Natural killer cell treated with Interleukin-12 subunit alpha and Interleukin-12 subunit beta and Interleukin-15 and Interleukin-18, amount 100 ng/mL, for 72 hours (primary cell): ENCODE measurements at regions not wholly inside any gene's neighbourhood (a gene's known extent, or its start where the extent isn't known, plus 50 kb on each side); places are given as distances from the start of the nearest gene placed in this dataset.

ENCODE experiments used
- ATAC-seq, 2 donors: fragments of 150-1000 bp; cut with Tn5 transposase in 1 of 2; sonication (Bioruptor Pico), chemical (Tn5 transposase) in 1 of 2; 2 replicates each; pipeline ENCODE4 v1.10.0; 2021
- DNase-seq: peaks from one replicate; pipeline ENCODE4 v3.0.0; 2022; ENCODE audit warnings: low spot score
- H3K27ac Mint-ChIP-seq, 2 donors: 1 replicate in 1 of 2; 2 replicates in 1 of 2; pipeline ENCODE4 v1.8.0; 2022; ENCODE audit warnings: mixed read lengths in 2 of 2, mild to moderate bottlenecking in 1 of 2, moderate library complexity in 1 of 2
- H3K27me3 Mint-ChIP-seq, 2 donors: 1 replicate in 1 of 2; 2 replicates in 1 of 2; pipeline ENCODE4 v1.8.0; 2022; ENCODE audit warnings: mixed read lengths in 2 of 2
- H3K36me3 Mint-ChIP-seq: one replicate; pipeline ENCODE4 v1.8.0; 2022; ENCODE audit warnings: mixed read lengths
- H3K4me1 Mint-ChIP-seq, 2 donors: 1 replicate in 1 of 2; 2 replicates in 1 of 2; pipeline ENCODE4 v1.8.0; 2022; ENCODE audit warnings: low read depth in 2 of 2, mixed read lengths in 2 of 2, mild to moderate bottlenecking in 1 of 2
- H3K4me3 Mint-ChIP-seq: one replicate; pipeline ENCODE4 v1.8.0; 2022; ENCODE audit warnings: mixed read lengths
- H3K9me3 Mint-ChIP-seq: 2 replicates; pipeline ENCODE4 v1.8.0; 2022; ENCODE audit warnings: mixed read lengths

- Mint-ChIP-seq H3K36me3 (no peaks in the 10 kb centered on the region), H3K27me3 (no peaks in the 10 kb centered on the region), H3K4me3 (no peak overlapping the region), H3K27ac (no peak overlapping the region), H3K9me3 (peaks cover 11% of the 10 kb centered on the region), H3K4me1 (no peaks in the 10 kb centered on the region)
- DNase-seq (no peak), ATAC-seq (no peak)
Observed at GRCh38 chr18:68233018-68233417, 481.9 kb downstream of the TMX3 start.

- no peak for ATAC-seq
- DNase-seq, result no peak
- no peaks in the 10 kb centered on the region for H3K4me1 Mint-ChIP-seq
- no peaks in the 10 kb centered on the region for H3K36me3 Mint-ChIP-seq
- no peaks in the 10 kb centered on the region for H3K27me3 Mint-ChIP-seq
- H3K27ac Mint-ChIP-seq, result no peak overlapping the region
- no peaks in the 10 kb centered on the region for H3K9me3 Mint-ChIP-seq
- H3K4me3 Mint-ChIP-seq, result no peak overlapping the region
Observed at GRCh38 chr18:68229351-68229750, 485.6 kb downstream of the TMX3 start.

- no peak for DNase-seq
- H3K4me3 Mint-ChIP-seq, result no peak overlapping the region
- H3K9me3 Mint-ChIP-seq, result peaks cover 11% of the 10 kb centered on the region
- H3K36me3 Mint-ChIP-seq, result no peaks in the 10 kb centered on the region
- no peaks in the 10 kb centered on the region for H3K27me3 Mint-ChIP-seq
- ATAC-seq, result no peak
- H3K27ac Mint-ChIP-seq, result no peak overlapping the region
- H3K4me1 Mint-ChIP-seq, result no peaks in the 10 kb centered on the region
Observed at GRCh38 chr18:68221111-68221724, 493.7 kb downstream of the TMX3 start.

GRCh38 chr18:68220458-68220857 is 494.4 kb downstream of the TMX3 start:
- no peaks in the 10 kb centered on the region for H3K4me1 Mint-ChIP-seq
- no peaks in the 10 kb centered on the region for H3K36me3 Mint-ChIP-seq
- H3K9me3 Mint-ChIP-seq, result peaks cover 11% of the 10 kb centered on the region
- no peaks in the 10 kb centered on the region for H3K27me3 Mint-ChIP-seq
- ATAC-seq (no peak), DNase-seq (no peak)
- no peak overlapping the region for H3K4me3 Mint-ChIP-seq
- H3K27ac Mint-ChIP-seq, result no peak overlapping the region

GRCh38 chr18:68219872-68220271 is 495.0 kb downstream of the TMX3 start:
- H3K9me3 Mint-ChIP-seq, result peaks cover 11% of the 10 kb centered on the region
- ATAC-seq, result no peak
- H3K36me3 Mint-ChIP-seq, result no peaks in the 10 kb centered on the region
- H3K4me1 Mint-ChIP-seq, result no peaks in the 10 kb centered on the region
- H3K4me3 Mint-ChIP-seq, result no peak overlapping the region
- no peak overlapping the region for H3K27ac Mint-ChIP-seq
- no peak for DNase-seq
- H3K27me3 Mint-ChIP-seq, result no peaks in the 10 kb centered on the region

GRCh38 chr18:68219274-68219673 is 495.6 kb downstream of the TMX3 start:
- ATAC-seq (no peak), DNase-seq (no peak)
- Mint-ChIP-seq H3K27ac (no peak overlapping the region), H3K9me3 (peaks cover 11% of the 10 kb centered on the region), H3K4me1 (no peaks in the 10 kb centered on the region), H3K4me3 (no peak overlapping the region), H3K27me3 (no peaks in the 10 kb centered on the region), H3K36me3 (no peaks in the 10 kb centered on the region)

GRCh38 chr18:68215931-68216330 is 499.0 kb downstream of the TMX3 start:
- peaks cover under 1% of the 10 kb centered on the region for H3K9me3 Mint-ChIP-seq
- ATAC-seq, result no peak
- no peak for DNase-seq
- no peaks in the 10 kb centered on the region for H3K36me3 Mint-ChIP-seq
- no peak overlapping the region for H3K27ac Mint-ChIP-seq
- no peak overlapping the region for H3K4me3 Mint-ChIP-seq
- no peaks in the 10 kb centered on the region for H3K4me1 Mint-ChIP-seq
- H3K27me3 Mint-ChIP-seq, result no peaks in the 10 kb centered on the region

- Mint-ChIP-seq H3K9me3 (peaks cover 10% of the 10 kb centered on the region), H3K4me3 (no peak overlapping the region), H3K27me3 (no peaks in the 10 kb centered on the region), H3K36me3 (no peaks in the 10 kb centered on the region), H3K27ac (no peak overlapping the region), H3K4me1 (no peaks in the 10 kb centered on the region)
- no peak for DNase-seq
- no peak for ATAC-seq
Observed at GRCh38 chr18:68186039-68186438, 528.9 kb downstream of the TMX3 start.

- ATAC-seq (no peak), DNase-seq (no peak)
- Mint-ChIP-seq H3K36me3 (no peaks in the 10 kb centered on the region), H3K27me3 (no peaks in the 10 kb centered on the region), H3K4me3 (no peak overlapping the region), H3K9me3 (peaks cover 10% of the 10 kb centered on the region), H3K27ac (no peak overlapping the region), H3K4me1 (no peaks in the 10 kb centered on the region)
Observed at GRCh38 chr18:68181956-68182355, 533.0 kb downstream of the TMX3 start.

- H3K27me3 Mint-ChIP-seq, result no peaks in the 10 kb centered on the region
- no peaks in the 10 kb centered on the region for H3K36me3 Mint-ChIP-seq
- no peaks in the 10 kb centered on the region for H3K4me1 Mint-ChIP-seq
- peaks cover 9% of the 10 kb centered on the region for H3K9me3 Mint-ChIP-seq
- ATAC-seq, result no peak
- no peak overlapping the region for H3K27ac Mint-ChIP-seq
- H3K4me3 Mint-ChIP-seq, result no peak overlapping the region
- no peak for DNase-seq
Observed at GRCh38 chr18:68179811-68180210, 535.1 kb downstream of the TMX3 start.

GRCh38 chr18:68178921-68179320 is 536.0 kb downstream of the TMX3 start:
- no peak for DNase-seq
- H3K4me1 Mint-ChIP-seq, result no peaks in the 10 kb centered on the region
- no peak for ATAC-seq
- no peak overlapping the region for H3K27ac Mint-ChIP-seq
- no peaks in the 10 kb centered on the region for H3K27me3 Mint-ChIP-seq
- no peak overlapping the region for H3K4me3 Mint-ChIP-seq
- peaks cover 9% of the 10 kb centered on the region for H3K9me3 Mint-ChIP-seq
- H3K36me3 Mint-ChIP-seq, result no peaks in the 10 kb centered on the region

GRCh38 chr18:68177807-68178702 is 536.9 kb downstream of the TMX3 start:
- Mint-ChIP-seq H3K27me3 (no peaks in the 10 kb centered on the region), H3K9me3 (peaks cover 9% of the 10 kb centered on the region), H3K27ac (no peak overlapping the region), H3K4me1 (no peaks in the 10 kb centered on the region), H3K4me3 (no peak overlapping the region), H3K36me3 (no peaks in the 10 kb centered on the region)
- DNase-seq (no peak), ATAC-seq (no peak)

- Mint-ChIP-seq H3K27ac (no peak overlapping the region), H3K36me3 (no peaks in the 10 kb centered on the region), H3K4me1 (no peaks in the 10 kb centered on the region), H3K4me3 (no peak overlapping the region), H3K9me3 (peaks cover 9% of the 10 kb centered on the region), H3K27me3 (no peaks in the 10 kb centered on the region)
- ATAC-seq (no peak), DNase-seq (no peak)
Observed at GRCh38 chr18:68176901-68177300, 538.0 kb downstream of the TMX3 start.

GRCh38 chr18:68172842-68173549 is 541.9 kb downstream of the TMX3 start:
- no peak for DNase-seq
- no peaks in the 10 kb centered on the region for H3K4me1 Mint-ChIP-seq

More at GRCh38 chr18:68172842-68173549, 541.9 kb downstream of the TMX3 start:
- H3K36me3 Mint-ChIP-seq, result no peaks in the 10 kb centered on the region
- peaks cover 9% of the 10 kb centered on the region for H3K9me3 Mint-ChIP-seq
- H3K4me3 Mint-ChIP-seq, result no peak overlapping the region
- ATAC-seq, result no peak
- no peak overlapping the region for H3K27ac Mint-ChIP-seq
- no peaks in the 10 kb centered on the region for H3K27me3 Mint-ChIP-seq
